RPMI7951 (cell line): ENCODE measurements at regions not wholly inside any gene's neighbourhood (a gene's known extent, or its start where the extent isn't known, plus 50 kb on each side); places are given as distances from the start of the nearest gene placed in this dataset.

ENCODE experiments used
- DNase-seq: peaks from one replicate; pipeline ENCODE4 v3.0.0-alpha.2; 2012; ENCODE audit warnings: low read depth

GRCh38 chr14:62269204-62269603 lies 507.0 kb downstream of the SNAPC1 start:
- no peak for DNase-seq

- no peak for DNase-seq
Measured at GRCh38 chr14:62270236-62270635, 508.0 kb downstream of the SNAPC1 start.

- no peak for DNase-seq
Measured at GRCh38 chr14:62280366-62280765, 518.1 kb downstream of the SNAPC1 start.

GRCh38 chr14:62283837-62284236 lies 521.6 kb downstream of the SNAPC1 start:
- DNase-seq = no peak

- DNase-seq = peak; percentile 5
Measured at GRCh38 chr14:62289471-62289870, 527.3 kb downstream of the SNAPC1 start.

- no peak for DNase-seq
Measured at GRCh38 chr14:62301080-62301479, 538.9 kb downstream of the SNAPC1 start.

- DNase-seq = no peak
Measured at GRCh38 chr14:62301911-62302310, 539.7 kb downstream of the SNAPC1 start.

- DNase-seq = no peak
Measured at GRCh38 chr14:62303437-62303836, 541.2 kb downstream of the SNAPC1 start.

- no peak for DNase-seq
Measured at GRCh38 chr14:62304257-62304656, 542.0 kb downstream of the SNAPC1 start.

- DNase-seq = no peak
Measured at GRCh38 chr14:62307844-62308243, 545.6 kb downstream of the SNAPC1 start.

- no peak for DNase-seq
Measured at GRCh38 chr14:62308316-62308715, 546.1 kb downstream of the SNAPC1 start.

GRCh38 chr14:62308891-62309290 lies 546.7 kb downstream of the SNAPC1 start:
- DNase-seq = no peak

- DNase-seq = no peak
Measured at GRCh38 chr14:62313212-62313611, 551.0 kb downstream of the SNAPC1 start.

GRCh38 chr14:62314221-62314620 lies 552.0 kb downstream of the SNAPC1 start:
- no peak for DNase-seq

GRCh38 chr14:62314871-62315270 lies 552.7 kb downstream of the SNAPC1 start:
- DNase-seq = no peak

- DNase-seq = no peak
Measured at GRCh38 chr14:62315631-62316030, 553.4 kb downstream of the SNAPC1 start.

GRCh38 chr14:62322216-62322615 lies 560.0 kb downstream of the SNAPC1 start:
- no peak for DNase-seq

GRCh38 chr14:62329427-62329826 lies 567.2 kb downstream of the SNAPC1 start:
- DNase-seq = no peak

- DNase-seq = no peak
Measured at GRCh38 chr14:62347562-62348011, 585.4 kb downstream of the SNAPC1 start.

- DNase-seq = no peak
Measured at GRCh38 chr14:62357362-62357761, 595.1 kb downstream of the SNAPC1 start.

- DNase-seq = no peak
Measured at GRCh38 chr14:62364161-62364560, 601.9 kb downstream of the SNAPC1 start.

- DNase-seq = no peak
Measured at GRCh38 chr14:62364800-62365280, 602.6 kb downstream of the SNAPC1 start.

GRCh38 chr14:62369919-62370560 lies 607.8 kb downstream of the SNAPC1 start:
- no peak for DNase-seq

GRCh38 chr14:62373944-62374343 lies 611.7 kb downstream of the SNAPC1 start:
- DNase-seq = no peak
